Middle frontal gyrus (tissue), 1 donor: ENCODE measurements at regions not wholly inside any gene's neighbourhood (a gene's known extent, or its start where the extent isn't known, plus 50 kb on each side); places are given as distances from the start of the nearest gene placed in this dataset.

Source experiments
- DNase-seq: peaks from one replicate; pipeline ENCODE4 v3.0.0-alpha.2; 2015; ENCODE audit warnings: low spot score; ENCODE audit errors: extremely low spot score

- DNase-seq: no peak
Measured at GRCh38 chr2:150788426-150789140, 301.1 kb upstream of the RND3 start.

DNA sequence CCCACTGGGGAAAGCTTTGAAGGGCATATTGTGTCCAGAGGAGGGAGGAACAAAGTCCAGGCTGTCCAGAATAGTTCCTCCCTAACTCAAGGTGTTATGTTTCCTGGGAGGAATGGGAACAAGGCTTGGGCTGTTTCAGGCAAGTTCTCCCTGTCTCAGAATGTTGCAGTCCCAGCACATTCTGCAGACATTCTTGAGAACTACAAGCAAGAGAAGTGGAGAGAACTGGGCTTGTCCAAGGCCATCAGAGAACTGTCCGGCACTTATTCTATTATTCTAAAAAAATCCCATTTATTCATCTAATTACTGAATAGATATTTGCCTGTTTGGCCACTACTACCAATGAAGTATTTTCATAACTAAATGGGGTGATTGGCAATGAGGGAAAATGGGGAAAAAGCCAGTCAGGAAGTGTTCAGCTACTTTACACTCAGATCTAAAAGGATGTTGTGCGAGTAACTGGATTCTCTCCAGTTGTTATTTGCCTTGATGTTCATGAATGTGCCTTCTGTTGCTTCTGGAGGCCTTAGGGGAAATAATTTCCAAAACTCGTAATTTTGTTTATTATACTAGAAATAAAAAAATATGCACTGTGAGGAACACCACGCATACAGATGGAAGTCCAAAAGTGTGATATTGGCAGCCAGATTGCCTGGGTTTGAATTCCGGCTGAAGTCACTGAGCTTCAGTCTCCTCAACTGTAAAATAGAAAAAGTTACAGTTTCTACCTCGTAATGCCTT lies 300.1 kb upstream of the RND3 start:
- DNase-seq: no peak

- no peak for DNase-seq
Measured at GRCh38 chr2:150784389-150784788, 296.9 kb upstream of the RND3 start.

DNA sequence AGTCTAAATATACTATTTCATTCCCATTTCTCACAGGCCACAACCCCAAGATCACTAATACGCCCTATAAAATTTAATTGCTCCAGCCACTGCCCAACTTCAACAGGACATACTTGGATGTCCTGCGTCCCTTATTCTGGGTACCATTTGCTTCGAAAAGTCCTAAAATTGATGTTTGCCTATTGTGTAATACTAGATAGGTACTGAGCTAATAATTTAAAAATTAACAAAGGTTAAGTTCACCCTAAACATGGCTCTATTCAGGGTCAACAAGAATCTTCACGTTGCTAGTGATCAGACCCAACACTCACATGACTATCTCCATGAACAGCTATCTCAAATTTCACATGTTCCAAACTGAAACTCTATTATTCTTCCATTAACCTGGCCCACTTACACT lies 296.4 kb upstream of the RND3 start:
- DNase-seq: no peak

- DNase-seq: no peak
Measured at GRCh38 chr2:150783015-150783414, 295.5 kb upstream of the RND3 start.

- DNase-seq: no peak
Measured at GRCh38 chr2:150782613-150783012, 295.1 kb upstream of the RND3 start.

- no peak for DNase-seq
Measured at GRCh38 chr2:150781142-150781541, 293.7 kb upstream of the RND3 start.

GRCh38 chr2:150778828-150779227 lies 291.4 kb upstream of the RND3 start:
- no peak for DNase-seq

DNA sequence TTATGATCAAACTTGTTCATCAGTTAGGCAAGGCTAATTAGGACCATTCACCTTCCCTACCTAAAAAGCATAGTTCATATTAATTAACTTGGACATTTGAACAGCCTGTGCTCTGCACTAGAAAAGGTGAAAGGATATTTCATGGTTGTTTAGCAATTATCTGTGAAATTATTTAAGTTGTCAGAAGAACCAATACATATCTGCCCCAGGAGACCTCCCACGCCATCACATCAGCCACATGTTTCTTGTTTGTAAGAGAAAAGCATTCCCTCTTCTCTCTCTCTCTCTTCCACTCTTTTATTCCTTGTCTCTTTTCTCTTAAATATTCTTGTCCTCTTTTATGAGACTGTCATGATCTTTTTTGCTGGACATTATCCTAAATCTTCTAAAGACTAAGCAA lies 282.0 kb upstream of the RND3 start:
- no peak for DNase-seq

- DNase-seq: no peak
Measured at GRCh38 chr2:150767991-150768746, 280.7 kb upstream of the RND3 start.

DNA sequence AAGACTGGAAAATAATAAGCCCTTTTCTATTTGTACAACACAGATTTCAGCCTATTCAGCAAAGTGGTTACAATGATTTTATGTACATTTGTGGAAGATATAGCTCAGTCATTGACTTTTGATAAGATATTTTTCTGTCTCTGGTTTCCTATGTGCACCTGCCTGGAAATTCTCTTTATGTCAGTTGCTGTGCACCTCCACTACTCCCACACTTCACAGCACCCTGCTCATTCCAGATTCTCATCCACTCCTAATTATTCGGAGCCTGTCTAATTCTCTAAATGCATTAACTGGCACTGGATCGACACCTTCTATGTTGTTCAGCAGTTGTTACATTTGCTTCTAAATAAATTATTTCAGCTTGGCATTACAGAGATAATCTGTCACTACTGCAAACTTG lies 275.1 kb upstream of the RND3 start:
- no peak for DNase-seq

- no peak for DNase-seq
Measured at GRCh38 chr2:150759531-150759930, 272.1 kb upstream of the RND3 start.

DNA sequence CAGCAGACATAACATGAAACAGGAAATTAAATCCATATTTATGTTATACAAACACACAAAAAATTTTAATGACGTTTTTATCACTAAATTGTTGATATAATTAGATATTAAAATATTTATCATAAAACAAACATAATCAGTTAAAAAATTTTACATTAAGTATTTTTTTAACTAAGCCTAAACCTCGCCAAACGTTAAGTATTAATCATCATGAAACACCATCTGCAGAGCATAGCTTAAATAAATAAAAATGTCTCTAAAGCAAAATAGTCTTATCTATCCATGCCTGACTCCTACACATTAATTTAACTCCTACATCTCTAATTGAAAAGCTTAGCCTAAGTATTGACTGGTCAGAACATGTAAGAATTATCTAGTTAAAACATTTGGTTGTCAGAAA lies 271.6 kb upstream of the RND3 start:
- DNase-seq: no peak

GRCh38 chr2:150752229-150752628 lies 264.8 kb upstream of the RND3 start:
- no peak for DNase-seq

- no peak for DNase-seq
Measured at GRCh38 chr2:150750720-150751119, 263.3 kb upstream of the RND3 start.

DNA sequence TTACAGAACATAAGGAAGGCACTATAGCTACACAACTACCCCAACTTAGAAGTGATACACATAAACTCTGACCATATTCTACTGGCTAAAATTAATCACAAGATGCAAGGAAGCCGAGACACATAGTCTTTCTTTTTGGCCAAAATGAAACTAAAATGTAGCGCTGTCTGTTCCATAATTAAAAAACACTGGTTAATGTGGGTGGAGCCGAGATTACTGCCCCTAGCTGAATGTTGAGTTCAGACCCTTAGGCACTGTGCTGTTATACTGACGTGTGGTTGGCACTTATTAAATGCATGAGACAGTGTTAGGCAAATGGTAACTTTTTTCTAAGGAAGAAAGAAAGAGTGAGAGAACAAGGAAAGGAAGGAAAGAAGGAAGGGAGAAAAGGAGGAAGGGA lies 254.6 kb upstream of the RND3 start:
- DNase-seq: no peak

GRCh38 chr2:150735894-150736498 lies 248.5 kb upstream of the RND3 start:
- DNase-seq: no peak

- no peak for DNase-seq
Measured at GRCh38 chr2:150733051-150733618, 245.7 kb upstream of the RND3 start.

- no peak for DNase-seq
Measured at GRCh38 chr2:150732491-150732890, 245.0 kb upstream of the RND3 start.

DNA sequence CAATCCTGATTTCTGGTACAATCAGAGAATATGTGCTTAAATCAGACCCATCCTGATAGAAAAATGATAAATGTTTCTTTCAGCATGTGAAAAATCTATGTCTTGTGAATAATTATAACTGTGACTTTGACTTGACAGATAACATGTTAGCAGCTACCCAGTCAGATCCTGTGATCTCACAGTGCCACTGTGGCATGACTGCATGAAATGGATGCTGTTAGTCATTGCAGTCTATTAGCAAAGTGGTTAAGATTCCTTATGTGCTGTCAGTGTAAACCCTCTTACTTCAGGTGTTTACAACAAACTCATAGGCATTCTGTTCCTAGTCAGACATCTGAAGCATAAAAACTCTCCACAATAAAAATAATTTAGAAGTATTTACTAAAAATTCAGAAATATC lies 244.6 kb upstream of the RND3 start:
- no peak for DNase-seq

- no peak for DNase-seq
Measured at GRCh38 chr2:150729495-150729955, 242.1 kb upstream of the RND3 start.
